HL-60 (cell line): ENCODE measurements at regions not wholly inside any gene's neighbourhood (a gene's known extent, or its start where the extent isn't known, plus 50 kb on each side); places are given as distances from the start of the nearest gene placed in this dataset.

Experiments used
- GABPA ChIP-seq: IDR thresholded peaks from 2 replicates; pipeline ENCODE4 v1.6.1; 2012; ENCODE audit warnings: low read depth
- POLR2AphosphoS5 ChIP-seq: IDR thresholded peaks from 2 replicates; pipeline ENCODE4 v1.6.1; 2012; ENCODE audit warnings: low read depth
- TF ChIP-seq, protein P1 (sequence below): IDR thresholded peaks from one replicate; pipeline ENCODE4 v1.5.1; 2011; ENCODE audit warnings: low read length, control low read depth, inconsistent platforms; ENCODE audit not compliant: insufficient read depth
- TF ChIP-seq, protein P2 (sequence below): IDR thresholded peaks from 2 replicates; pipeline ENCODE4 v1.6.1; 2012; ENCODE audit warnings: low read depth; ENCODE audit not compliant: insufficient replicate concordance

- TF ChIP-seq, protein P1, sequence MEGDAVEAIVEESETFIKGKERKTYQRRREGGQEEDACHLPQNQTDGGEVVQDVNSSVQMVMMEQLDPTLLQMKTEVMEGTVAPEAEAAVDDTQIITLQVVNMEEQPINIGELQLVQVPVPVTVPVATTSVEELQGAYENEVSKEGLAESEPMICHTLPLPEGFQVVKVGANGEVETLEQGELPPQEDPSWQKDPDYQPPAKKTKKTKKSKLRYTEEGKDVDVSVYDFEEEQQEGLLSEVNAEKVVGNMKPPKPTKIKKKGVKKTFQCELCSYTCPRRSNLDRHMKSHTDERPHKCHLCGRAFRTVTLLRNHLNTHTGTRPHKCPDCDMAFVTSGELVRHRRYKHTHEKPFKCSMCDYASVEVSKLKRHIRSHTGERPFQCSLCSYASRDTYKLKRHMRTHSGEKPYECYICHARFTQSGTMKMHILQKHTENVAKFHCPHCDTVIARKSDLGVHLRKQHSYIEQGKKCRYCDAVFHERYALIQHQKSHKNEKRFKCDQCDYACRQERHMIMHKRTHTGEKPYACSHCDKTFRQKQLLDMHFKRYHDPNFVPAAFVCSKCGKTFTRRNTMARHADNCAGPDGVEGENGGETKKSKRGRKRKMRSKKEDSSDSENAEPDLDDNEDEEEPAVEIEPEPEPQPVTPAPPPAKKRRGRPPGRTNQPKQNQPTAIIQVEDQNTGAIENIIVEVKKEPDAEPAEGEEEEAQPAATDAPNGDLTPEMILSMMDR = no peak
- TF ChIP-seq, protein P2, sequence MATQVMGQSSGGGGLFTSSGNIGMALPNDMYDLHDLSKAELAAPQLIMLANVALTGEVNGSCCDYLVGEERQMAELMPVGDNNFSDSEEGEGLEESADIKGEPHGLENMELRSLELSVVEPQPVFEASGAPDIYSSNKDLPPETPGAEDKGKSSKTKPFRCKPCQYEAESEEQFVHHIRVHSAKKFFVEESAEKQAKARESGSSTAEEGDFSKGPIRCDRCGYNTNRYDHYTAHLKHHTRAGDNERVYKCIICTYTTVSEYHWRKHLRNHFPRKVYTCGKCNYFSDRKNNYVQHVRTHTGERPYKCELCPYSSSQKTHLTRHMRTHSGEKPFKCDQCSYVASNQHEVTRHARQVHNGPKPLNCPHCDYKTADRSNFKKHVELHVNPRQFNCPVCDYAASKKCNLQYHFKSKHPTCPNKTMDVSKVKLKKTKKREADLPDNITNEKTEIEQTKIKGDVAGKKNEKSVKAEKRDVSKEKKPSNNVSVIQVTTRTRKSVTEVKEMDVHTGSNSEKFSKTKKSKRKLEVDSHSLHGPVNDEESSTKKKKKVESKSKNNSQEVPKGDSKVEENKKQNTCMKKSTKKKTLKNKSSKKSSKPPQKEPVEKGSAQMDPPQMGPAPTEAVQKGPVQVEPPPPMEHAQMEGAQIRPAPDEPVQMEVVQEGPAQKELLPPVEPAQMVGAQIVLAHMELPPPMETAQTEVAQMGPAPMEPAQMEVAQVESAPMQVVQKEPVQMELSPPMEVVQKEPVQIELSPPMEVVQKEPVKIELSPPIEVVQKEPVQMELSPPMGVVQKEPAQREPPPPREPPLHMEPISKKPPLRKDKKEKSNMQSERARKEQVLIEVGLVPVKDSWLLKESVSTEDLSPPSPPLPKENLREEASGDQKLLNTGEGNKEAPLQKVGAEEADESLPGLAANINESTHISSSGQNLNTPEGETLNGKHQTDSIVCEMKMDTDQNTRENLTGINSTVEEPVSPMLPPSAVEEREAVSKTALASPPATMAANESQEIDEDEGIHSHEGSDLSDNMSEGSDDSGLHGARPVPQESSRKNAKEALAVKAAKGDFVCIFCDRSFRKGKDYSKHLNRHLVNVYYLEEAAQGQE = no peak
- TF ChIP-seq GABPA = peak; percentile 58
- peak; percentile 36; the same call in 1 of the 2 replicates for TF ChIP-seq POLR2AphosphoS5
Measured at GRCh38 chr9:3672399-3672798, 146.6 kb upstream of the RFX3 start.
